ENCODE measurements at regions not wholly inside any gene's neighbourhood (a gene's known extent, or its start where the extent isn't known, plus 50 kb on each side); places are given as distances from the start of the nearest gene placed in this dataset.

DNA sequence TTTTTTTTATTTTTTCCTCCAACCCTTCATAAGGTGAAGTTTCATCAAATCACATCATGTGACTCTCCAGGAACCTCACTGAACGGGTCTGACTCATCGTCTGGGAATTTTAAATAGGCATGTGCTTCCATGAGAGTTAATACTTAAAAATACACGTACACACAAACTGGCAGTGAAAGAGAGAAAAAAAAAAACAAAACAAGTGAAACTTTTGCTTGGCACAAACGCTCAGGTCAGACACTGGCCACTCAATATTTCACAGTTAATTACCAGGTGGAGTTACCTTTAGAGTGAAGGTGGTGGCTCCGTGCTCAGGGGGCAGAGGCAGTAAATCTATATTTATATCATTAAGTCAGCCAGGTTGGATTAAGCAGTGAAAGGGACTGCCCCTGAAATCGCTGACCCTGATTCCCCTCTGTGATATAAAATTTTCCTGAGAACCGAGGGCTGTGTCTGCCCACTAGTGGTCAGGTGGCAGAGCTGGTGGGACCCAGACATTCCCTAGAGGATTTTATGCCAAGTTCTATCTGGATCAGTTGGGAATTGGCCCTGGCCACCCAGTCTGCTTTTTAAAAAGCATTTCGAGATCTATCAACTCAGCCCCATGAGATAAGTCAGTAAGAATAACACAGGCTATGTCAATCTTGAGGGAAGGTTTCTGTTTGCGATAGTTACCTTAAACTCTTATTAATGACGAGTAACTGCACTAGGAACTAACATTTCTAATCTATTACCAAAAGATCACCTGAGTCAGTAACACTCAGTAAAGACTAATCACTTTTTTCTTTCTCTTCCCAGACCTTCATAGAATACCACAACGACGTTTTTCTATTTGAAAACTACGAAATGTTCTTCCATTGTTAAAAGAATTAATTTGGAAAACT is 259.1 kb downstream of the HDGFL1 start:
- Mint-ChIP-seq H3K4me1 (peaks cover 27% of the 10 kb centered on the region), H3K9me3 (peaks cover 4% of the 10 kb centered on the region), H3K27me3 (ENCODE audit: low read depth, poor library complexity) (no peaks in the 10 kb centered on the region), H3K4me3 (no peak overlapping the region), H3K27ac (peak overlapping the region; percentile 9), H3K36me3 (ENCODE audit: low read depth) (no peaks in the 10 kb centered on the region)
- TF ChIP-seq, protein P1, sequence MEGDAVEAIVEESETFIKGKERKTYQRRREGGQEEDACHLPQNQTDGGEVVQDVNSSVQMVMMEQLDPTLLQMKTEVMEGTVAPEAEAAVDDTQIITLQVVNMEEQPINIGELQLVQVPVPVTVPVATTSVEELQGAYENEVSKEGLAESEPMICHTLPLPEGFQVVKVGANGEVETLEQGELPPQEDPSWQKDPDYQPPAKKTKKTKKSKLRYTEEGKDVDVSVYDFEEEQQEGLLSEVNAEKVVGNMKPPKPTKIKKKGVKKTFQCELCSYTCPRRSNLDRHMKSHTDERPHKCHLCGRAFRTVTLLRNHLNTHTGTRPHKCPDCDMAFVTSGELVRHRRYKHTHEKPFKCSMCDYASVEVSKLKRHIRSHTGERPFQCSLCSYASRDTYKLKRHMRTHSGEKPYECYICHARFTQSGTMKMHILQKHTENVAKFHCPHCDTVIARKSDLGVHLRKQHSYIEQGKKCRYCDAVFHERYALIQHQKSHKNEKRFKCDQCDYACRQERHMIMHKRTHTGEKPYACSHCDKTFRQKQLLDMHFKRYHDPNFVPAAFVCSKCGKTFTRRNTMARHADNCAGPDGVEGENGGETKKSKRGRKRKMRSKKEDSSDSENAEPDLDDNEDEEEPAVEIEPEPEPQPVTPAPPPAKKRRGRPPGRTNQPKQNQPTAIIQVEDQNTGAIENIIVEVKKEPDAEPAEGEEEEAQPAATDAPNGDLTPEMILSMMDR (IDR thresholded peaks at IDR 0.05): peak; percentile 71
- DNase-seq: peak; percentile 24

DNA sequence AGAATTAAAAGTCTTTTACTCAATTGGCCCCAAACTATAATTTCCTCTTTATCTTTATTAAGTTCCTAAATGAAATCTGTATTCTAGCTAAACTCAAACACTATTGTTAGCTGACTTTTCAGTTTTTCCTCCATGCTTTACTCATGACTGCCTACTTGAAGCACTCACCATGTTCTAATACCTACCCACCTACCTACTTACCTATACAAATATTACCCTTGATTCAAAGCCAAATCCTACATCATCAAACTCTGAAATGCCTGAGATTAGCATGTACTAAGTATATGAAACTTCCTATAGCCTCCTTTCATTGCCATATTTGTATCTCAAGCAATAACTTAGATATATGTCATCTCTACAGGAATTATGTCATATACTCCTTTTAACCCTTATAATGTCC is 259.7 kb downstream of the HDGFL1 start:
- no peak overlapping the region for H3K27ac Mint-ChIP-seq
- H3K4me1 Mint-ChIP-seq: peaks cover 31% of the 10 kb centered on the region
- H3K27me3 Mint-ChIP-seq (ENCODE audit: low read depth, poor library complexity): peaks cover 4% of the 10 kb centered on the region

DNA sequence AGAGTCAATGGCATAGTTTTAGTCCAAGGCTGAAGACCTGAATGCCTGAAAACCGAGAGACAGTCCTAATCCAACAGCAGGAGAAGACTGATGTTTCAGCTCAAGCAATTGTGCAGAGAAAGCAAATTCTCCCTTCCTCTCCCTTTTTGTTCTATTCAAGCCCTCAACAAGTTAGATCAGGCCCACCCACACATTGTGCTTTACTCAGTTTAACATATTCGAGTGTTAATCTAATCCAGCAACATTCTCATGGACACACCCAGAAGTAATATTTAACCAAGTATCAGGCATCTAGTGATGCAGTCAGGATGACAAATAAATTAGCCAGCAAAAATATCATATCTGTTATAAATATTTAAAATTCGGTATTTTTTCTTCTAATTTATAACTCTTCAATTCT is 261.1 kb downstream of the HDGFL1 start:
- H3K4me3 Mint-ChIP-seq: no peak overlapping the region
- H3K4me1 Mint-ChIP-seq: peaks cover 31% of the 10 kb centered on the region
- H3K27ac Mint-ChIP-seq: no peak overlapping the region

More for the DNA sequence above, 259.7 kb downstream of the HDGFL1 start:
- TF ChIP-seq, protein P1 (IDR thresholded peaks at IDR 0.05): no peak
- H3K36me3 Mint-ChIP-seq (ENCODE audit: low read depth): no peaks in the 10 kb centered on the region
- no peak for DNase-seq
- peaks cover 11% of the 10 kb centered on the region for H3K9me3 Mint-ChIP-seq
- H3K4me3 Mint-ChIP-seq: no peak overlapping the region

DNA sequence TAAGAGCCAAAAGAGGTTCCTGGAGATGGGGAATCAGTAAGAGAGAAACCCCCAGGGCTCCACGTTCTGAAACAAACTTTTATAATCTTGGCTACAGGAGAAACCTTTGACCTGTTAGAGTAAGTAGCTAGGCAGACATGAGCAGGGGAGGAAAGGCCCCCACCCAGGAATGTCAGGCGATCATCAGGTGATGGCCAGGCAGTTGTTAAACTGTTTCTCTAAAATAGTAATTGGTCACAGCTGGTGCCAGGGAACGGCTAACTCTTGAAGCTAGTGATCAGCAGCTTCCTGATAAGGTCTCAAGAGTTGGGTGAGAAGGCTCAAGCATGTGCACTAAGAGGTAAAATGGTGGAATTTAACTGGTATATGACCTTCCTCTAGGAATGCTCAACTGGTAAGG is 263.8 kb downstream of the HDGFL1 start:
- Mint-ChIP-seq H3K4me3 (no peak overlapping the region), H3K9me3 (peaks cover 31% of the 10 kb centered on the region), H3K4me1 (peaks cover 21% of the 10 kb centered on the region), H3K27ac (no peak overlapping the region), H3K27me3 (ENCODE audit: low read depth, poor library complexity) (peaks cover 4% of the 10 kb centered on the region), H3K36me3 (ENCODE audit: low read depth) (peaks cover 11% of the 10 kb centered on the region)
- TF ChIP-seq, protein P1 (IDR thresholded peaks at IDR 0.05): no peak
- DNase-seq: no peak

More for the DNA sequence above, 261.1 kb downstream of the HDGFL1 start:
- TF ChIP-seq, protein P1 (IDR thresholded peaks at IDR 0.05): no peak
- Mint-ChIP-seq H3K27me3 (ENCODE audit: low read depth, poor library complexity) (peaks cover 4% of the 10 kb centered on the region), H3K9me3 (peaks cover 23% of the 10 kb centered on the region), H3K36me3 (ENCODE audit: low read depth) (peaks cover 6% of the 10 kb centered on the region)
- DNase-seq: no peak

DNA sequence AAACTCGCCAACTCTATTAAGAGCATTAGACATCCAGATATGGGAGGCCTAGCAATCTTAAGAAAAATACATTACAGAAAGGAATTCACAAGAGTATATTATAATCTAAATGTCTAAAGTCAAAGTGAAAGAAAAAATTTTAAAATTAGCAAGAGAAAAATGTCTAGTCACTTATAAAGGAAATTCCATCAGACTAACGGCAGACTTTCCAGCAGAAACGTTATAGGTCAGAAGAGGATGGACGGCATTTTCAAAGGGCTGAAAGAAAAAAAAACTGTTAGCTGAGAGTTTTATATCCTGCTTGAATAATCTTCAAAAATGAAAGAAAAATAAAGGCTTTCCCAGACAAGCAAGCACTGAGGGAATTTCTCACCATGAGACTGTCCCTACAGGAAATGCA is 269.0 kb downstream of the HDGFL1 start:
- no peak overlapping the region for H3K4me3 Mint-ChIP-seq
- peaks cover 4% of the 10 kb centered on the region for H3K4me1 Mint-ChIP-seq
- peaks cover 35% of the 10 kb centered on the region for H3K36me3 Mint-ChIP-seq (ENCODE audit: low read depth)
- peaks cover 69% of the 10 kb centered on the region for H3K9me3 Mint-ChIP-seq
- no peak for DNase-seq
- H3K27me3 Mint-ChIP-seq (ENCODE audit: low read depth, poor library complexity): peaks cover 4% of the 10 kb centered on the region
- TF ChIP-seq, protein P1 (IDR thresholded peaks at IDR 0.05): no peak
- H3K27ac Mint-ChIP-seq: no peak overlapping the region

DNA sequence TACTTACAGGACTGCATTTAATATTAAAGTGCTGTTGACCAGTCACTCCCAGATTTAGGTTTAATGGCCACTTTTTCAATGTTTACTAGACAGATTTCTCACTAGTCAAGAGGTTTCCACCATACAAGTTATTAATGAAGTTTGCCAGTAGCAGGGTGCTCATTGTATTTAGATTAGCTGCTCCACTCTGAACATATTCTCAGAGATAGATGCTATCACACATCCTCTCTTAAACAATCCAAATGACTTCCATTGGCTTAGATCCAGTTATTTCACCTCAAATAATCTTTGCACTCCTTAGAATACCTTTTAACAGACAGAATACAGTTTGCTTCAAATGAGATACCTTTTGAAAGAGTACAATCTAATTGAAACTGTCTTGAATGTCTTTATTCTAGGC is 276.1 kb downstream of the HDGFL1 start:
- TF ChIP-seq, protein P1 (IDR thresholded peaks at IDR 0.05): no peak
- H3K4me1 Mint-ChIP-seq: no peaks in the 10 kb centered on the region

More for the DNA sequence above, 276.1 kb downstream of the HDGFL1 start:
- Mint-ChIP-seq H3K4me3 (no peak overlapping the region), H3K27me3 (ENCODE audit: low read depth, poor library complexity) (peaks cover 4% of the 10 kb centered on the region), H3K9me3 (peaks cover 31% of the 10 kb centered on the region), H3K36me3 (ENCODE audit: low read depth) (peaks cover 6% of the 10 kb centered on the region), H3K27ac (no peak overlapping the region)
- DNase-seq: no peak

Data from nephron progenitor cell (in vitro differentiated cells).